ENCODE measurements at regions not wholly inside any gene's neighbourhood (a gene's known extent, or its start where the extent isn't known, plus 50 kb on each side); places are given as distances from the start of the nearest gene placed in this dataset.
A peak's percentile ranks its signal among the peaks of the same experiment; 100 is the strongest.

GRCh38 chr2:60033325-60033724 is 520.1 kb downstream of the BCL11A start:
- ChIA-PET POLR2A (no interaction called here), CTCF (no interaction called here)
- Histone ChIP-seq H3K9me3 (ENCODE audit: control insufficient read depth in 2 of 3, low read length in 3 of 3) (no peaks in the 10 kb centered on the region), H3K4me1 (ENCODE audit: control insufficient read depth in 2 of 2, insufficient read depth in 2 of 2, low read length in 2 of 2) (no peaks in the 10 kb centered on the region), H3K27ac (ENCODE audit: low read depth, low read length) (no peak overlapping the region), H3K36me3 (ENCODE audit: control insufficient read depth in 2 of 3, insufficient read depth in 3 of 3, low read length in 3 of 3) (no peaks in the 10 kb centered on the region), H3K27me3 (ENCODE audit: control insufficient read depth in 2 of 2, insufficient read depth in 2 of 2, low read length in 2 of 2) (no peaks in the 10 kb centered on the region), H3K4me3 (ENCODE audit: low read length) (no peak overlapping the region)
- peaks cover 0 to 50% (median 16%) of the 10 kb centered on the region in 11 donors for H3K9me3 Mint-ChIP-seq
- H3K27me3 Mint-ChIP-seq = peaks cover 0 to 5% (median 0%) of the 10 kb centered on the region in 5 donors
- ATAC-seq = no peak
- H3K36me3 Mint-ChIP-seq = peaks cover 0 to 5% (median 0%) of the 10 kb centered on the region in 5 donors
- H3K4me3 Mint-ChIP-seq = no peak overlapping the region
- no peak for DNase-seq
- intact Hi-C loops (cut with micrococcal nuclease) = no loop called here
- peaks cover 0 to 10% (median 8%) of the 10 kb centered on the region in 7 donors for H3K4me1 Mint-ChIP-seq
- no peak overlapping the region for H3K27ac Mint-ChIP-seq

- H3K27me3 Mint-ChIP-seq = no peaks in the 10 kb centered on the region
- Histone ChIP-seq H3K4me1 (ENCODE audit: control insufficient read depth in 2 of 2, insufficient read depth in 2 of 2, low read length in 2 of 2) (no peaks in the 10 kb centered on the region), H3K27ac (ENCODE audit: low read depth, low read length) (no peak overlapping the region), H3K4me3 (ENCODE audit: low read length) (no peak overlapping the region), H3K9me3 (ENCODE audit: control insufficient read depth in 2 of 3, low read length in 3 of 3) (no peaks in the 10 kb centered on the region), H3K27me3 (ENCODE audit: control insufficient read depth in 2 of 2, insufficient read depth in 2 of 2, low read length in 2 of 2) (no peaks in the 10 kb centered on the region), H3K36me3 (ENCODE audit: control insufficient read depth in 2 of 3, insufficient read depth in 3 of 3, low read length in 3 of 3) (no peaks in the 10 kb centered on the region)
- no peak overlapping the region for H3K27ac Mint-ChIP-seq
- ATAC-seq = no peak
- DNase-seq = no peak
- peaks cover 0 to 41% (median 16%) of the 10 kb centered on the region in 11 donors for H3K9me3 Mint-ChIP-seq
- ChIA-PET POLR2A (no interaction called here), CTCF (no interaction called here)
- H3K36me3 Mint-ChIP-seq = peaks cover 0 to 5% (median 0%) of the 10 kb centered on the region in 5 donors
- peaks cover 0 to 13% (median 8%) of the 10 kb centered on the region in 7 donors for H3K4me1 Mint-ChIP-seq
- intact Hi-C loops (cut with micrococcal nuclease) = no loop called here
- no peak overlapping the region for H3K4me3 Mint-ChIP-seq
Observed at GRCh38 chr2:60029566-60029883, 523.9 kb downstream of the BCL11A start.

GRCh38 chr2:60028849-60029565 is 524.4 kb downstream of the BCL11A start:
- intact Hi-C loops (cut with micrococcal nuclease) = no loop called here
- H3K9me3 Mint-ChIP-seq = peaks cover 0 to 36% (median 16%) of the 10 kb centered on the region in 11 donors
- DNase-seq = peak in 1 of 9 donors; percentile 1
- no peak overlapping the region for H3K27ac ChIP-seq (ENCODE audit: low read depth, low read length)
- H3K27me3 Mint-ChIP-seq = no peaks in the 10 kb centered on the region
- ChIA-PET POLR2A (no interaction called here), CTCF (no interaction called here)
- no peaks in the 10 kb centered on the region for H3K4me1 ChIP-seq (ENCODE audit: control insufficient read depth in 2 of 2, insufficient read depth in 2 of 2, low read length in 2 of 2)
- peak overlapping the region in 3 of 9 donors; percentile 32 to 64 (median 61) for H3K27ac Mint-ChIP-seq
- no peaks in the 10 kb centered on the region for H3K36me3 ChIP-seq (ENCODE audit: control insufficient read depth in 2 of 3, insufficient read depth in 3 of 3, low read length in 3 of 3)
- H3K4me3 Mint-ChIP-seq = peak overlapping the region in 3 of 10 donors; percentile 1 to 51 (median 5)
- no peak for ATAC-seq
- H3K4me3 ChIP-seq (ENCODE audit: low read length) = no peak overlapping the region
- peaks cover 0 to 13% (median 8%) of the 10 kb centered on the region in 7 donors for H3K4me1 Mint-ChIP-seq
- H3K36me3 Mint-ChIP-seq = peaks cover 0 to 5% (median 0%) of the 10 kb centered on the region in 5 donors
- no peaks in the 10 kb centered on the region for H3K9me3 ChIP-seq (ENCODE audit: control insufficient read depth in 2 of 3, low read length in 3 of 3)
- H3K27me3 ChIP-seq (ENCODE audit: control insufficient read depth in 2 of 2, insufficient read depth in 2 of 2, low read length in 2 of 2) = no peaks in the 10 kb centered on the region

DNA sequence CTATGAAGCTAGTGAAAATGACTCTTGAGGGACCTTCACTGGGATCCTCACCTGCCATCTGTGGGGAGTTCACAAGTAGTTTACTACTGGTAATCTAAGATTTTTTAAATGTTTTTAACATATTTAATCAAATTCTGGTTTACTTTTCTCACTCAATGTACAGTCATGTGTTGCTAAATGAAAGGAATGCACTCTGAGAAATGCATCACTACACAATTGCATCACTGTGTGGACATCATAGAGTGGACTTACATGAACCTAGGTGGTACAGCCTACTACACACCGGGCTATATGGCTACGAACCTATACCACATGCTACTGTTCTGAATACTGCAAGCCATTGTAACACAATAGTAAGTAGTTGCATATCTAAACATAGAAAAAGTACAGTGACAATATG is 528.0 kb downstream of the BCL11A start:
- Mint-ChIP-seq H3K9me3 (peaks cover 0 to 8% (median 2%) of the 10 kb centered on the region in 11 donors), H3K27me3 (peaks cover 0 to 5% (median 5%) of the 10 kb centered on the region in 5 donors), H3K27ac (no peak overlapping the region), H3K4me3 (no peak overlapping the region), H3K36me3 (no peaks in the 10 kb centered on the region), H3K4me1 (peaks cover 0 to 16% (median 8%) of the 10 kb centered on the region in 7 donors)
- H3K4me1 ChIP-seq (ENCODE audit: control insufficient read depth in 2 of 2, insufficient read depth in 2 of 2, low read length in 2 of 2) = no peaks in the 10 kb centered on the region
- CTCF ChIA-PET = no interaction called here
- no peaks in the 10 kb centered on the region for H3K27me3 ChIP-seq (ENCODE audit: control insufficient read depth in 2 of 2, insufficient read depth in 2 of 2, low read length in 2 of 2)
- intact Hi-C loops (cut with micrococcal nuclease) = no loop called here
- POLR2A ChIA-PET = no interaction called here
- H3K9me3 ChIP-seq (ENCODE audit: control insufficient read depth in 2 of 3, low read length in 3 of 3) = no peaks in the 10 kb centered on the region
- DNase-seq = no peak
- ATAC-seq = no peak
- H3K36me3 ChIP-seq (ENCODE audit: control insufficient read depth in 2 of 3, insufficient read depth in 3 of 3, low read length in 3 of 3) = no peaks in the 10 kb centered on the region
- H3K27ac ChIP-seq (ENCODE audit: low read depth, low read length) = no peak overlapping the region
- no peak overlapping the region for H3K4me3 ChIP-seq (ENCODE audit: low read length)

DNA sequence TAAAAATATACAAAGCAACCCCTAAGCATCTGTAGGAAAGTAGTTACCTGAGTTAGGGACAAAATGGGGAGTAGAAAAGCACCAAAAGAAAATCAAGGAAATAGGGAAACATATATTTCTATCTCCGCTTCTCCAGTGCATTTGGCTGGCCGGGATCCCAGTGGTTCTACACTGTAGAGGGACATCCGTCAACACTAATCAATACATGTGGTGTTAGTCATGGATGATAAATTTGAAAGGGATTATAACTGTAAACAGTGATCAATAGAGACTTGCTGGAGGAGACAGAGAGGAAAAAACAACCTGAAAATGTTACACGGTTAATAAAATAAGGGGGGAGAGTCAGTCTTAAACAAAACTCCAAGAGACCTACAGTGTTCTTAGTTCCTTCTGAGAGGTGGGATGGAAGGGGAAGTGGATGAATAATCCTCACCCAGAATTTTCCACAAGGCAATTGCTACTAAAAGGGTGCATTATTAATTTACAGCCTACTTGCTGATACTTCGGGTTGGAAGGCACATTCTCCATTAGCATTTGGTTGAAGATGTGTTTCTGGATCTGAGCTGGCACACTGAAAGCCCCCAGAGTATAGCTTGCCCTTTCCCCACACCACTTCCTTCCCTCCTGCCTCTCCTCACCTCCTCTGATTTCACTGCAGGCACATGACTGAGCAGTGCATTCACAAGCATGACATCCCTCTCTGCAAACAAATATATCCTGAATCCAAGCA is 530.0 kb downstream of the BCL11A start:
- H3K36me3 Mint-ChIP-seq = peaks cover 0 to 4% (median 0%) of the 10 kb centered on the region in 5 donors
- H3K4me3 Mint-ChIP-seq = no peak overlapping the region
- no peak for ATAC-seq
- no peaks in the 10 kb centered on the region for H3K9me3 ChIP-seq (ENCODE audit: control insufficient read depth in 2 of 3, low read length in 3 of 3)
- no peaks in the 10 kb centered on the region for H3K4me1 ChIP-seq (ENCODE audit: control insufficient read depth in 2 of 2, insufficient read depth in 2 of 2, low read length in 2 of 2)
- no peaks in the 10 kb centered on the region for H3K36me3 ChIP-seq (ENCODE audit: control insufficient read depth in 2 of 3, insufficient read depth in 3 of 3, low read length in 3 of 3)
- ChIA-PET POLR2A (no interaction called here), CTCF (no interaction called here)
- H3K27ac Mint-ChIP-seq = no peak overlapping the region
- intact Hi-C loops (cut with micrococcal nuclease) = no loop called here
- H3K27me3 Mint-ChIP-seq = peaks cover 2 to 13% (median 6%) of the 10 kb centered on the region in 5 donors
- no peak for DNase-seq
- H3K4me1 Mint-ChIP-seq = peaks cover 0 to 8% (median under 1%) of the 10 kb centered on the region in 7 donors
- H3K9me3 Mint-ChIP-seq = peaks cover 0 to 12% (median 4%) of the 10 kb centered on the region in 11 donors
- H3K4me3 ChIP-seq (ENCODE audit: low read length) = no peak overlapping the region
- no peaks in the 10 kb centered on the region for H3K27me3 ChIP-seq (ENCODE audit: control insufficient read depth in 2 of 2, insufficient read depth in 2 of 2, low read length in 2 of 2)
- no peak overlapping the region for H3K27ac ChIP-seq (ENCODE audit: low read depth, low read length)

GRCh38 chr2:60007671-60008070 is 545.8 kb downstream of the BCL11A start:
- Mint-ChIP-seq H3K36me3 (no peaks in the 10 kb centered on the region), H3K4me1 (no peaks in the 10 kb centered on the region), H3K27me3 (peaks cover 0 to 12% (median 0%) of the 10 kb centered on the region in 5 donors), H3K9me3 (peaks cover 0 to 2% (median 0%) of the 10 kb centered on the region in 11 donors), H3K4me3 (no peak overlapping the region), H3K27ac (no peak overlapping the region)
- no peaks in the 10 kb centered on the region for H3K4me1 ChIP-seq (ENCODE audit: control insufficient read depth in 2 of 2, insufficient read depth in 2 of 2, low read length in 2 of 2)
- no peaks in the 10 kb centered on the region for H3K36me3 ChIP-seq (ENCODE audit: control insufficient read depth in 2 of 3, insufficient read depth in 3 of 3, low read length in 3 of 3)
- POLR2A ChIA-PET = no interaction called here
- H3K4me3 ChIP-seq (ENCODE audit: low read length) = no peak overlapping the region
- DNase-seq (no peak), ATAC-seq (no peak)
- intact Hi-C loops (cut with micrococcal nuclease) = no loop called here
- H3K9me3 ChIP-seq (ENCODE audit: control insufficient read depth in 2 of 3, low read length in 3 of 3) = no peaks in the 10 kb centered on the region
- H3K27ac ChIP-seq (ENCODE audit: low read depth, low read length) = no peak overlapping the region
- CTCF ChIA-PET = no interaction called here
- peaks cover 0 to 4% of the 10 kb centered on the region in 2 donors for H3K27me3 ChIP-seq (ENCODE audit: control insufficient read depth in 2 of 2, insufficient read depth in 2 of 2, low read length in 2 of 2)

DNA sequence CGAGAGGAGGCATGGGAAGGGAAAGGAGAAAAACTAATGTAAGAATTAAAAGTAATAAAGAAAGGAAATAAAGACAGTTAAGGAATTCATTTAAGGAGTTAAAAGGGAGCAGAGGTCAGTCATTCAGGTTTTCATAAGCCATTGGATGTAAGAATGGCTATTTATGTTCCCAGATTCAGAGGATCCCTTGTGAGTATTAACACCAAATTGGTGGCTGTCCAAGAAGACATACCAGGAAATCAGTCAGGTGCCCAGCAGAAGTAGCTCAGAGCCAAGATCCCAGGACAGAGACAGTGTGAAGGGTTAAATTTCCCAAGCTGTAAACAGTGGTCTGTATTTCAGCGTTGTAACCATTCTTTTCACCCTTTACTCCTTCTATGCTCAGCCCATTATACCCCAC is 550.4 kb downstream of the BCL11A start:
- DNase-seq (no peak), ATAC-seq (no peak)
- no peaks in the 10 kb centered on the region for H3K36me3 Mint-ChIP-seq
- Histone ChIP-seq H3K27me3 (ENCODE audit: control insufficient read depth in 2 of 2, insufficient read depth in 2 of 2, low read length in 2 of 2) (peaks cover 0 to 4% of the 10 kb centered on the region in 2 donors), H3K36me3 (ENCODE audit: control insufficient read depth in 2 of 3, insufficient read depth in 3 of 3, low read length in 3 of 3) (no peaks in the 10 kb centered on the region), H3K4me3 (ENCODE audit: low read length) (no peak overlapping the region), H3K27ac (ENCODE audit: low read depth, low read length) (no peak overlapping the region), H3K4me1 (ENCODE audit: control insufficient read depth in 2 of 2, insufficient read depth in 2 of 2, low read length in 2 of 2) (no peaks in the 10 kb centered on the region), H3K9me3 (ENCODE audit: control insufficient read depth in 2 of 3, low read length in 3 of 3) (no peaks in the 10 kb centered on the region)
- H3K9me3 Mint-ChIP-seq = no peaks in the 10 kb centered on the region
- intact Hi-C loops (cut with micrococcal nuclease) = no loop called here
- ChIA-PET POLR2A (no interaction called here), CTCF (no interaction called here)
- H3K27ac Mint-ChIP-seq = no peak overlapping the region
- peaks cover 0 to 5% (median 0%) of the 10 kb centered on the region in 5 donors for H3K27me3 Mint-ChIP-seq
- H3K4me3 Mint-ChIP-seq = no peak overlapping the region
- H3K4me1 Mint-ChIP-seq = no peaks in the 10 kb centered on the region

All from naive thymus-derived CD4-positive, alpha-beta T cell (primary cell).